MM.1S (cell line): ENCODE measurements at regions not wholly inside any gene's neighbourhood (a gene's known extent, or its start where the extent isn't known, plus 50 kb on each side); places are given as distances from the start of the nearest gene placed in this dataset.

Experiments
- DNase-seq: peaks from one replicate; pipeline ENCODE4 v3.0.0-alpha.2; 2015
- H2AFZ ChIP-seq: fragments of 300-600 bp; sonication (generic); 2 replicates; pipeline ENCODE4 v1.6.0; 2016; ENCODE audit warnings: antibody characterized with exemption, low read length
- H3F3A ChIP-seq: fragments of 300-600 bp; sonication (generic); 2 replicates; pipeline ENCODE4 v1.6.1; 2016; ENCODE audit warnings: mild to moderate bottlenecking, antibody characterized with exemption, low read length, moderate library complexity, mixed read lengths; ENCODE audit not compliant: insufficient read depth
- H3K27ac ChIP-seq: fragments of 300-600 bp; sonication (generic); 2 replicates; pipeline ENCODE4 v1.5.1; 2016; ENCODE audit warnings: mild to moderate bottlenecking, low read length
- H3K27me3 ChIP-seq: fragments of 300-600 bp; sonication (generic); replicated peaks from 2 replicates; pipeline ENCODE4 v1.6.0; 2016; ENCODE audit warnings: low read length; ENCODE audit not compliant: insufficient read depth
- H3K36me3 ChIP-seq: fragments of 300-600 bp; sonication (generic); replicated peaks from 2 replicates; pipeline ENCODE4 v1.6.1; 2016; ENCODE audit warnings: mild to moderate bottlenecking, low read length, mixed read lengths; ENCODE audit not compliant: insufficient read depth
- H3K4me1 ChIP-seq: fragments of 300-600 bp; sonication (generic); 2 replicates; pipeline ENCODE4 v1.6.1; 2016; ENCODE audit warnings: low read length, mixed read lengths
- H3K4me2 ChIP-seq: fragments of 300-600 bp; sonication (generic); 2 replicates; pipeline ENCODE4 v1.6.0; 2016; ENCODE audit warnings: low read depth, low read length
- H3K4me3 ChIP-seq: fragments of 300-600 bp; sonication (generic); 2 replicates; pipeline ENCODE4 v1.5.1; 2016; ENCODE audit warnings: low read length, mixed read lengths
- H3K79me2 ChIP-seq: fragments of 300-600 bp; sonication (generic); 2 replicates; pipeline ENCODE4 v1.6.1; 2016; ENCODE audit warnings: mixed run types, low read length, mixed read lengths
- H3K9ac ChIP-seq: fragments of 300-600 bp; sonication (generic); 2 replicates; pipeline ENCODE4 v1.6.1; 2016; ENCODE audit warnings: low read length, mixed read lengths
- H3K9me2 ChIP-seq: fragments of 300-600 bp; sonication (generic); replicated peaks from 2 replicates; pipeline ENCODE4 v1.6.1; 2016; ENCODE audit warnings: mild to moderate bottlenecking, low read length, mixed read lengths; ENCODE audit not compliant: insufficient read depth
- H3K9me3 ChIP-seq: fragments of 300-600 bp; sonication (generic); replicated peaks from 2 replicates; pipeline ENCODE4 v1.6.1; 2016; ENCODE audit warnings: mild to moderate bottlenecking, low read length, mixed read lengths; ENCODE audit not compliant: insufficient read depth
- H4K20me1 ChIP-seq: fragments of 300-600 bp; sonication (generic); 2 replicates; pipeline ENCODE4 v1.6.1; 2016; ENCODE audit warnings: mild to moderate bottlenecking, low read length, moderate library complexity, mixed read lengths; ENCODE audit not compliant: insufficient read depth
- EZH2 ChIP-seq: fragments of 300-600 bp; sonication (generic); optimal IDR thresholded peaks from 2 replicates; pipeline ENCODE3; 2017; ENCODE audit warnings: low read depth, mild to moderate bottlenecking, antibody characterized with exemption, low read length, mixed read lengths
- EZH2phosphoT487 ChIP-seq: fragments of 300-600 bp; sonication (generic); IDR thresholded peaks from 2 replicates; pipeline ENCODE4 v1.6.1; 2018; ENCODE audit warnings: antibody characterized with exemption, low read length
- TF ChIP-seq, protein P1 (sequence below): fragments of 300-600 bp; sonication (generic); IDR thresholded peaks from 2 replicates; pipeline ENCODE4 v1.5.1; 2016; ENCODE audit warnings: antibody characterized with exemption, low read length, mixed read lengths

GRCh38 chr20:57060407-57061050, 205.9 kb downstream of the BMP7 start:
- Histone ChIP-seq H3K36me3 (no peaks in the 10 kb centered on the region), H3K9me3 (no peaks in the 10 kb centered on the region), H3K4me1 (0 out of 2 replicates have a peak, but pooled peaks cover 4% of the 10 kb centered on the region), H3K79me2 (no peaks in the 10 kb centered on the region), H3K27me3 (peaks cover 5% of the 10 kb centered on the region; the same call in 1 of the 2 replicates), H3K27ac (no peak overlapping the region), H3K9me2 (no peaks in the 10 kb centered on the region), H3K4me2 (no peak overlapping the region), H3K9ac (no peak overlapping the region), H2AFZ (no peak overlapping the region), H3K4me3 (no peak overlapping the region), H4K20me1 (no peaks in the 10 kb centered on the region), H3F3A (no peaks in the 10 kb centered on the region)
- no peak for TF ChIP-seq EZH2
- TF ChIP-seq EZH2phosphoT487, result no peak
- TF ChIP-seq, protein P1, sequence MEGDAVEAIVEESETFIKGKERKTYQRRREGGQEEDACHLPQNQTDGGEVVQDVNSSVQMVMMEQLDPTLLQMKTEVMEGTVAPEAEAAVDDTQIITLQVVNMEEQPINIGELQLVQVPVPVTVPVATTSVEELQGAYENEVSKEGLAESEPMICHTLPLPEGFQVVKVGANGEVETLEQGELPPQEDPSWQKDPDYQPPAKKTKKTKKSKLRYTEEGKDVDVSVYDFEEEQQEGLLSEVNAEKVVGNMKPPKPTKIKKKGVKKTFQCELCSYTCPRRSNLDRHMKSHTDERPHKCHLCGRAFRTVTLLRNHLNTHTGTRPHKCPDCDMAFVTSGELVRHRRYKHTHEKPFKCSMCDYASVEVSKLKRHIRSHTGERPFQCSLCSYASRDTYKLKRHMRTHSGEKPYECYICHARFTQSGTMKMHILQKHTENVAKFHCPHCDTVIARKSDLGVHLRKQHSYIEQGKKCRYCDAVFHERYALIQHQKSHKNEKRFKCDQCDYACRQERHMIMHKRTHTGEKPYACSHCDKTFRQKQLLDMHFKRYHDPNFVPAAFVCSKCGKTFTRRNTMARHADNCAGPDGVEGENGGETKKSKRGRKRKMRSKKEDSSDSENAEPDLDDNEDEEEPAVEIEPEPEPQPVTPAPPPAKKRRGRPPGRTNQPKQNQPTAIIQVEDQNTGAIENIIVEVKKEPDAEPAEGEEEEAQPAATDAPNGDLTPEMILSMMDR, result no peak
- no peak for DNase-seq

DNA sequence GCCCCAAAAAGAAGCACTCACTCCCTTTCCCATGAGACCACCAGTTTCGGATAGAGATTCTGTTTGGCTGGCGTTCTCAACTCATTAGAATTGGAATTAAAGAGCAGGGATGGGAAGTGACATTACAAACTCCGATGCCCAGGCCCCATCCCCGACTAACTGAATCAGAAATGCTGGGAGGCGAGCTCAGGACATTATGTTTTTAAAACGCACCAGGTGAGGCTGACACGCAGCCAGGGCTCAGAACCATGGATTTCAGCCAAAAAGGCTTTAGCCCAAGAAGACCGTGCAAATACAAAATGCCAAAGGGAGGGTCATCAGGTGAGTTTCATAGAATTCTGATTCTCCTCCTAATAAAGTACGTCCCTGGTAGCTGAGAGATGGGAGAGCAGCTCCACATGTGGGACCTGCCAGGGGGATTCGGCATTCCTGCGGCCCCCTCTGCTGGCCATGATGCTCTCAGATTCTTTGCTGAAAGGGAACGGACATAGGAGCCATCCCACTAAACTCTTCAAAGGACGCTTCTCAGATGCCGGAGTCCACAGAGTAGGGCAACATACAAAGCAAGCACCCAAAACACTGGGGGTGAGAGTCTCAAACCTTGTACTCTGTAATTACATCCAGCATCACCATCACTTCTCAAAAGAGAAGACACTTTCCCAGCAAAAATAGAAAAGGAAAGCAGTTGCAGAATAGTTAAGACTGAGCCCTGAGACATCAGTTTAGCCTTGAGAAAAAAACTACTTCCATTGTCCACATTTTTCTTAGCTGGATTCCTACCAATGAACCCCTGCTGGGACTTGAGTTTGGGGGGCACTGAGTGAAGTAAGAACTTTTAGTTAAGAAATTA, 205.2 kb downstream of the BMP7 start:
- Histone ChIP-seq H4K20me1 (no peaks in the 10 kb centered on the region), H3K27me3 (peaks cover 5% of the 10 kb centered on the region; the same call in 1 of the 2 replicates), H3F3A (no peaks in the 10 kb centered on the region), H3K4me2 (no peak overlapping the region), H3K9me2 (no peaks in the 10 kb centered on the region), H3K9me3 (no peaks in the 10 kb centered on the region), H3K4me3 (no peak overlapping the region), H3K27ac (no peak overlapping the region), H3K9ac (no peak overlapping the region), H3K79me2 (no peaks in the 10 kb centered on the region), H3K36me3 (no peaks in the 10 kb centered on the region), H2AFZ (no peak overlapping the region), H3K4me1 (no peaks in the 10 kb centered on the region)
- TF ChIP-seq EZH2, result no peak
- TF ChIP-seq, protein P1, result peak; percentile 33
- DNase-seq, result no peak

DNA sequence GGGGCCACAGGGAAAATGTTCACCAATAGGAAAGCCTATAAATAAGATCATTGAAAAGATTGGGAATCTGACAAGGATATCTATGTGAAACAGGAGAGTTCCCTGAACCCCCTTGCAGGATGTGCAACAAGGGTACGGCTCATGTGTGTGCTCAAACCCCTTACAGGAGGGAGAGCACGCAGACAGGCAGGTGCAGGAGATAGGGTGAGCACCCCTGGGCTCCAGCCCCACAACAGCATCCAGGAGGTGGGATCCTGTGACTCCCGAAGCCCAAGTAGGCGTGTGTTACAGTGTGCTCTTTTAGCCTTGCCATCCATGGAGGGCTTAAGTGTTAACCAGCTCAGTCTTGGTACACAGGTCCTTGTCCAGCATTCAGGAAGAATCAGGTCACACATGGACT, 204.2 kb downstream of the BMP7 start:
- Histone ChIP-seq H3K4me2 (no peak overlapping the region), H3K27ac (no peak overlapping the region), H3K36me3 (no peaks in the 10 kb centered on the region), H2AFZ (no peak overlapping the region), H3K4me1 (no peaks in the 10 kb centered on the region), H3K79me2 (no peaks in the 10 kb centered on the region), H3K9me2 (no peaks in the 10 kb centered on the region), H3K9me3 (no peaks in the 10 kb centered on the region), H3F3A (no peaks in the 10 kb centered on the region), H3K9ac (no peak overlapping the region), H3K27me3 (peaks cover 5% of the 10 kb centered on the region; the same call in 1 of the 2 replicates), H4K20me1 (no peaks in the 10 kb centered on the region), H3K4me3 (no peak overlapping the region)
- TF ChIP-seq, protein P1, result no peak
- no peak for TF ChIP-seq EZH2
- no peak for TF ChIP-seq EZH2phosphoT487
- DNase-seq, result no peak
